ENCODE measurements at regions not wholly inside any gene's neighbourhood (a gene's known extent, or its start where the extent isn't known, plus 50 kb on each side); places are given as distances from the start of the nearest gene placed in this dataset.

DNA sequence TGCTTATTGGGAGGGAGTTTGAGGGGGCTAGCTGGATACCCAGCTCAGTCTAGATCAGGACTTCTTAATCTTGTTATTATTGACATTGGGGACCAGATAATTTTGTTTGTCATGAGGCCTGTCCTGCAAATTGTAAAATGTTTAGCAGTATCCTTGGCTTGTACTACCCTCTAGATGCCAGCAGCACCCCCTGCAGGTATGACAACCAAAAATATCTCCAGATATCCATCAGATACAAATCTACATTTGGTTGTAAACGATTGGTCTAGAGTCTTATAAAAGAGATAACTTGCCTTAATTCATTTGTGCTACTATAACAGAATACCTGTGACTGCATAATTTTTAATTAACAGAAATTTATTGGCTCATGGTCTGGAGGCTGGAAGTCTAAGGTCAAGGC is 1232.2 kb downstream of the XPNPEP1 start:
- no peaks in the 10 kb centered on the region for H3K36me3 Mint-ChIP-seq (ENCODE audit: low read depth)
- intact Hi-C loops (cut with micrococcal nuclease): no loop called here
- ATAC-seq (ENCODE audit: low read depth) (no peak), DNase-seq (no peak)
- H3K9me3 Mint-ChIP-seq: no peaks in the 10 kb centered on the region
- no peak overlapping the region for H3K27ac Mint-ChIP-seq
- no peaks in the 10 kb centered on the region for H3K27me3 Mint-ChIP-seq
- no peaks in the 10 kb centered on the region for H3K4me1 Mint-ChIP-seq
- CTCF ChIA-PET: no interaction called here
- POLR2A ChIA-PET: no interaction called here
- TF ChIP-seq, protein P1, sequence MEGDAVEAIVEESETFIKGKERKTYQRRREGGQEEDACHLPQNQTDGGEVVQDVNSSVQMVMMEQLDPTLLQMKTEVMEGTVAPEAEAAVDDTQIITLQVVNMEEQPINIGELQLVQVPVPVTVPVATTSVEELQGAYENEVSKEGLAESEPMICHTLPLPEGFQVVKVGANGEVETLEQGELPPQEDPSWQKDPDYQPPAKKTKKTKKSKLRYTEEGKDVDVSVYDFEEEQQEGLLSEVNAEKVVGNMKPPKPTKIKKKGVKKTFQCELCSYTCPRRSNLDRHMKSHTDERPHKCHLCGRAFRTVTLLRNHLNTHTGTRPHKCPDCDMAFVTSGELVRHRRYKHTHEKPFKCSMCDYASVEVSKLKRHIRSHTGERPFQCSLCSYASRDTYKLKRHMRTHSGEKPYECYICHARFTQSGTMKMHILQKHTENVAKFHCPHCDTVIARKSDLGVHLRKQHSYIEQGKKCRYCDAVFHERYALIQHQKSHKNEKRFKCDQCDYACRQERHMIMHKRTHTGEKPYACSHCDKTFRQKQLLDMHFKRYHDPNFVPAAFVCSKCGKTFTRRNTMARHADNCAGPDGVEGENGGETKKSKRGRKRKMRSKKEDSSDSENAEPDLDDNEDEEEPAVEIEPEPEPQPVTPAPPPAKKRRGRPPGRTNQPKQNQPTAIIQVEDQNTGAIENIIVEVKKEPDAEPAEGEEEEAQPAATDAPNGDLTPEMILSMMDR (IDR thresholded peaks at IDR 0.05): no peak
- no peak overlapping the region for H3K4me3 Mint-ChIP-seq

DNA sequence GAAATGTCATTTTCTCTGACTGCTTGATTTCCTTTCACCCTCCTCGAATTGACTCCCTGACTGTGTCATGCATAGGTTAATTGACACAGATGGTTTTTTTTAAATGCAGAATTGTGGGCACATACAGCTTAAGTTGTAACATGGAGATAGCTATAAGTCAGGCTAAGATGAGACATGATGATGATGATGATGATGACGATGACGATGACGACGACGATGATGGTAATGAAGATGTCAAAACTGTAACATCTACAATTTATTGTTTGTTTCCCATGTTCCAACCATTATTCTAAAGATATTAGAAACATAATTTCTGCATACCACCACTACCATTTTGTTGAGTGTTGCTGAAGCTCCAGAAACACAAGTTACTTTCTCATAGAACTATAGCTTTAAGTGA is 1232.8 kb downstream of the XPNPEP1 start:
- no peak overlapping the region for H3K4me3 Mint-ChIP-seq
- no peak for DNase-seq
- intact Hi-C loops (cut with micrococcal nuclease): no loop called here
- no peak overlapping the region for H3K27ac Mint-ChIP-seq
- no peaks in the 10 kb centered on the region for H3K36me3 Mint-ChIP-seq (ENCODE audit: low read depth)
- no peaks in the 10 kb centered on the region for H3K27me3 Mint-ChIP-seq
- ATAC-seq (ENCODE audit: low read depth): no peak
- ChIA-PET POLR2A (no interaction called here), CTCF (no interaction called here)
- H3K9me3 Mint-ChIP-seq: no peaks in the 10 kb centered on the region
- TF ChIP-seq, protein P1 (IDR thresholded peaks at IDR 0.05): no peak
- H3K4me1 Mint-ChIP-seq: no peaks in the 10 kb centered on the region

DNA sequence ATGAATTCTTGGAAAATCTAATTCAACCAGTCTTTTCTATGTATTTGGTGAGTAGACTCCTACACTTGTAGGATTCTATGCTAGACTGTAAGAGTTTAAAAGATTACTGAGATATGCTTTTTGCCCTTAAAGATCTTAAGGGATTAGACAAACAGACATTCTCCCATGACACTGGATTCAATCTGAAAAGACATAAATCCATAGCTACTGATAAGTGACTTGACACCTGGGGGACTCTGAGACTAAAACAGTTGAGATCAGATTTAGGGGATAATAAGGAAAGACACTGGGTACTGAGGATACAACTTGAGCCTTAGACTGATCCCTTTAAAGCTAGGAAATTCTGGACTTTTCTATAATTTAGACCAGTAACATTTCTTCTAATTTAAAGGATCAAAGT is 1233.4 kb downstream of the XPNPEP1 start:
- POLR2A ChIA-PET: no interaction called here
- no peak for DNase-seq
- H3K27ac Mint-ChIP-seq: no peak overlapping the region
- CTCF ChIA-PET: no interaction called here
- H3K4me3 Mint-ChIP-seq: no peak overlapping the region
- TF ChIP-seq, protein P1 (IDR thresholded peaks at IDR 0.05): no peak
- intact Hi-C loops (cut with micrococcal nuclease): no loop called here
- H3K27me3 Mint-ChIP-seq: no peaks in the 10 kb centered on the region
- no peaks in the 10 kb centered on the region for H3K4me1 Mint-ChIP-seq
- H3K9me3 Mint-ChIP-seq: no peaks in the 10 kb centered on the region
- no peak for ATAC-seq (ENCODE audit: low read depth)
- no peaks in the 10 kb centered on the region for H3K36me3 Mint-ChIP-seq (ENCODE audit: low read depth)

DNA sequence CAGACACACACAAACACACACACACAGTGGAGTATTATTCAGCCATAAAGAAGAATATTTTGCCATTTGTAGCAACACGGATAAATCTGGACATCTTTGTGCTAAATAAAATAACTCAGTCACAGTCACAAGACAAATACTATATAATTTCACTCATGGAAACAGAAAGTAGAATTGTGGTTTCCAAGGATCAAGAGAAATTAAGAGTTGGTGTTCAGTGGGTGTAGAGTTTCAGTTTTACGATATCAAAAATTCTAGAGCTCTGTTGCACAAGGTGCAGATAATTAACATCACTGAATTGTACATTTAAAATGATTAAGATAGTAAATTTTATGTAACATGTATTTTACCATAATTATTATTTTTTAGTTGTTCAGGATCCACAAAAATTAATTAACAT is 1235.0 kb downstream of the XPNPEP1 start:
- Mint-ChIP-seq H3K4me3 (no peak overlapping the region), H3K27ac (no peak overlapping the region), H3K27me3 (no peaks in the 10 kb centered on the region), H3K4me1 (no peaks in the 10 kb centered on the region), H3K36me3 (ENCODE audit: low read depth) (no peaks in the 10 kb centered on the region), H3K9me3 (no peaks in the 10 kb centered on the region)
- ATAC-seq (ENCODE audit: low read depth) (no peak), DNase-seq (no peak)
- TF ChIP-seq, protein P1 (IDR thresholded peaks at IDR 0.05): no peak
- intact Hi-C loops (cut with micrococcal nuclease): no loop called here
- CTCF ChIA-PET: no interaction called here
- POLR2A ChIA-PET: no interaction called here

DNA sequence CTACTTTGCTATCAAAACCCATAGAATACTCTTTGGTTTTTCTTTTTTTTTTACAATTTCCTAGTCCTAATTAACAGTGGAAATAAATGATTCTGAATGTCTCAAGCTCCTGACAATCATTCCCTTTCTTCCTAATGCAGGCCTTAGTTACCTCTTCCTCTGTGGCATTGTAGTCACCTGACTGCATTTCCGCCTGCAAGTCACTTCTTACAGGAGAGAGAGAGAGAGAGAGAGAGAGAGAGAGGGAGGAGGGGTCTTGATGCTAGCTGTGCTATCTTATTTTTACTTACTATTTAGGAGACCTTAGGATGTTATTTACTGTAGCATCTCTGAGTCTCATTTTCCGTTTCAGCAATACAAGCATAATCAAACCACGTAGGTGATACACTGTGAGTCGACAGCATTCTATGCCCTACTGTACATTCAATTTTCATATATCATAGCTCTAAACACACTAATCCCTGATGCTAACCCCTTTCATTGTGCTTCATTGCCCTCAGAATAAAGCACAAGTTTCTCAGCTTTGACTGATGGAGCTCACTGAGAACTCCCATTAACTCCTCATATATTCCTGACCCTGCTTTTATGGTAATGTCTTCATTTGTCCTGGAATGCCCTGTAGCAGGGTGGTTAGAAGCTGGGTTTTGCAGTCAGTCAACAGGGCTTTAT is 1237.3 kb downstream of the XPNPEP1 start:
- no peak for ATAC-seq (ENCODE audit: low read depth)
- intact Hi-C loops (cut with micrococcal nuclease): no loop called here
- H3K9me3 Mint-ChIP-seq: no peaks in the 10 kb centered on the region

More for the DNA sequence above, 1237.3 kb downstream of the XPNPEP1 start:
- TF ChIP-seq, protein P1 (IDR thresholded peaks at IDR 0.05): no peak
- Mint-ChIP-seq H3K4me1 (no peaks in the 10 kb centered on the region), H3K27me3 (no peaks in the 10 kb centered on the region), H3K27ac (no peak overlapping the region), H3K36me3 (ENCODE audit: low read depth) (no peaks in the 10 kb centered on the region), H3K4me3 (no peak overlapping the region)
- DNase-seq: no peak
- CTCF ChIA-PET: no interaction called here
- POLR2A ChIA-PET: no interaction called here
